ENCODE measurements at regions not wholly inside any gene's neighbourhood (a gene's known extent, or its start where the extent isn't known, plus 50 kb on each side); places are given as distances from the start of the nearest gene placed in this dataset.

- 94% methylated on average over 2 to 3 of the region's 3 CpGs for WGBS, 2 experiments (ENCODE audit: insufficient coverage in 1 of 2, insufficient read length in 1 of 2)
- no peak overlapping the region for H3K4me3 Mint-ChIP-seq
Observed at GRCh38 chr1:222019029-222019428, 277.1 kb upstream of the DUSP10 start.

GRCh38 chr1:222018041-222018440 is 276.2 kb upstream of the DUSP10 start:
- no peak for TF ChIP-seq CTCF (conservative IDR thresholded peaks at IDR 0.05)
- Histone ChIP-seq H3K9ac (ENCODE audit: extremely low read depth, low read length, poor library complexity, severe bottlenecking) (no peak overlapping the region), H3K36me3 (ENCODE audit: control insufficient read depth, insufficient read depth, low read length) (no peaks in the 10 kb centered on the region), H3K9me3 (ENCODE audit: control insufficient read depth, low read length) (no peaks in the 10 kb centered on the region), H3K4me1 (ENCODE audit: control insufficient read depth, insufficient read depth, low read length) (peaks cover 11% of the 10 kb centered on the region), H3K27ac (ENCODE audit: low read depth, low read length) (no peak overlapping the region), H3K27me3 (ENCODE audit: control insufficient read depth, insufficient read depth, low read length, poor library complexity, severe bottlenecking) (no peaks in the 10 kb centered on the region), H3K4me3 (ENCODE audit: low read length) (peak overlapping the region; percentile 1)
- H3K4me1 Mint-ChIP-seq: peaks cover 33% of the 10 kb centered on the region
- peaks cover 3% of the 10 kb centered on the region for H3K36me3 Mint-ChIP-seq (ENCODE audit: low read depth)
- no peak overlapping the region for H3K4me3 Mint-ChIP-seq
- H3K9me3 Mint-ChIP-seq: no peaks in the 10 kb centered on the region
- peaks cover 1% of the 10 kb centered on the region for H3K27me3 Mint-ChIP-seq (ENCODE audit: insufficient read depth)
- no peak for DNase-seq
- WGBS, 2 experiments (ENCODE audit: insufficient coverage in 1 of 2, insufficient read length in 1 of 2): 85 to 100% methylated on average over 1 to 3 of the region's 3 CpGs
- H3K27ac Mint-ChIP-seq: no peak overlapping the region

More at GRCh38 chr1:222019029-222019428, 277.1 kb upstream of the DUSP10 start:
- peaks cover 24% of the 10 kb centered on the region for H3K4me1 Mint-ChIP-seq
- peaks cover 1% of the 10 kb centered on the region for H3K27me3 Mint-ChIP-seq (ENCODE audit: insufficient read depth)
- no peaks in the 10 kb centered on the region for H3K9me3 Mint-ChIP-seq
- H3K4me3 ChIP-seq (ENCODE audit: low read length): peak overlapping the region; percentile 1
- H3K36me3 Mint-ChIP-seq (ENCODE audit: low read depth): peaks cover 3% of the 10 kb centered on the region
- H3K27ac Mint-ChIP-seq: no peak overlapping the region
- no peaks in the 10 kb centered on the region for H3K9me3 ChIP-seq (ENCODE audit: control insufficient read depth, low read length)
- TF ChIP-seq CTCF (conservative IDR thresholded peaks at IDR 0.05): no peak
- DNase-seq: no peak
- no peaks in the 10 kb centered on the region for H3K27me3 ChIP-seq (ENCODE audit: control insufficient read depth, insufficient read depth, low read length, poor library complexity, severe bottlenecking)
- peaks cover 11% of the 10 kb centered on the region for H3K4me1 ChIP-seq (ENCODE audit: control insufficient read depth, insufficient read depth, low read length)
- H3K27ac ChIP-seq (ENCODE audit: low read depth, low read length): no peak overlapping the region
- H3K36me3 ChIP-seq (ENCODE audit: control insufficient read depth, insufficient read depth, low read length): no peaks in the 10 kb centered on the region
- no peak overlapping the region for H3K9ac ChIP-seq (ENCODE audit: extremely low read depth, low read length, poor library complexity, severe bottlenecking)

GRCh38 chr1:222015686-222016085 is 273.8 kb upstream of the DUSP10 start:
- peaks cover 3% of the 10 kb centered on the region for H3K36me3 Mint-ChIP-seq (ENCODE audit: low read depth)
- Histone ChIP-seq H3K9me3 (ENCODE audit: control insufficient read depth, low read length) (peaks cover 8% of the 10 kb centered on the region), H3K9ac (ENCODE audit: extremely low read depth, low read length, poor library complexity, severe bottlenecking) (no peak overlapping the region), H3K36me3 (ENCODE audit: control insufficient read depth, insufficient read depth, low read length) (no peaks in the 10 kb centered on the region), H3K27ac (ENCODE audit: low read depth, low read length) (no peak overlapping the region), H3K4me3 (ENCODE audit: low read length) (no peak overlapping the region), H3K4me1 (ENCODE audit: control insufficient read depth, insufficient read depth, low read length) (peaks cover 11% of the 10 kb centered on the region), H3K27me3 (ENCODE audit: control insufficient read depth, insufficient read depth, low read length, poor library complexity, severe bottlenecking) (no peaks in the 10 kb centered on the region)
- peaks cover 1% of the 10 kb centered on the region for H3K27me3 Mint-ChIP-seq (ENCODE audit: insufficient read depth)
- H3K4me1 Mint-ChIP-seq: peaks cover 36% of the 10 kb centered on the region
- no peak overlapping the region for H3K27ac Mint-ChIP-seq
- no peak overlapping the region for H3K4me3 Mint-ChIP-seq
- DNase-seq: no peak
- TF ChIP-seq CTCF (conservative IDR thresholded peaks at IDR 0.05): no peak
- H3K9me3 Mint-ChIP-seq: peaks cover 3% of the 10 kb centered on the region
- 91 to 100% methylated on average over 2 to 3 of the region's 3 CpGs for WGBS, 2 experiments (ENCODE audit: insufficient coverage in 1 of 2, insufficient read length in 1 of 2)
